H9 (cell line): ENCODE measurements at regions not wholly inside any gene's neighbourhood (a gene's known extent, or its start where the extent isn't known, plus 50 kb on each side); places are given as distances from the start of the nearest gene placed in this dataset.

Experiments
- DNase-seq: peaks from one replicate; pipeline ENCODE4 v3.0.0-alpha.2; 2017
- H2AFZ ChIP-seq: one replicate; pipeline ENCODE4 v1.6.1; 2013; ENCODE audit warnings: mild to moderate bottlenecking, low read length, control low read depth, moderate library complexity
- H2AK5ac ChIP-seq: 2 replicates; pipeline ENCODE4 v1.6.1; 2013; ENCODE audit warnings: low read length, control low read depth, mixed read lengths; ENCODE audit not compliant: insufficient read length
- H2BK120ac ChIP-seq: one replicate; pipeline ENCODE4 v1.6.1; 2013; ENCODE audit warnings: low read depth, mild to moderate bottlenecking, low read length, control low read depth, inconsistent platforms; ENCODE audit not compliant: poor library complexity, severe bottlenecking
- H2BK12ac ChIP-seq: 2 replicates; pipeline ENCODE4 v1.6.1; 2013; ENCODE audit warnings: low read length, control low read depth, mixed read lengths, low read depth; ENCODE audit not compliant: insufficient read length
- H2BK15ac ChIP-seq: 2 replicates; pipeline ENCODE4 v1.6.1; 2013; ENCODE audit warnings: low read depth, low read length, control low read depth
- H2BK20ac ChIP-seq: one replicate; pipeline ENCODE4 v1.6.1; 2013; ENCODE audit warnings: low read depth, mild to moderate bottlenecking, low read length, control low read depth, inconsistent platforms; ENCODE audit not compliant: poor library complexity, severe bottlenecking
- H2BK5ac ChIP-seq: 2 replicates; pipeline ENCODE4 v1.6.1; 2013; ENCODE audit warnings: low read length, control low read depth, mixed read lengths; ENCODE audit not compliant: insufficient read length
- H3K14ac ChIP-seq: 2 replicates; pipeline ENCODE4 v1.6.1; 2013; ENCODE audit warnings: low read length, control low read depth; ENCODE audit not compliant: insufficient read depth
- H3K18ac ChIP-seq: 2 replicates; pipeline ENCODE4 v1.6.1; 2013; ENCODE audit warnings: low read depth, mild to moderate bottlenecking, mixed read lengths, low read length, control low read depth; ENCODE audit not compliant: insufficient read length
- H3K23ac ChIP-seq: 2 replicates; pipeline ENCODE4 v1.6.1; 2013; ENCODE audit warnings: low read length, control low read depth, mixed read lengths, low read depth; ENCODE audit not compliant: insufficient read length
- H3K23me2 ChIP-seq: 2 replicates; pipeline ENCODE4 v1.6.1; 2013; ENCODE audit warnings: low read depth, mild to moderate bottlenecking, mixed read lengths, low read length, control low read depth; ENCODE audit not compliant: insufficient read length, poor library complexity, severe bottlenecking
- H3K27ac ChIP-seq: 2 replicates; pipeline ENCODE4 v1.5.1; 2013; ENCODE audit warnings: low read length, control low read depth, mixed read lengths, low read depth; ENCODE audit not compliant: insufficient read length
- H3K27me3 ChIP-seq: 2 replicates; pipeline ENCODE4 v1.6.1; 2013; ENCODE audit warnings: low read length, control low read depth, inconsistent platforms; ENCODE audit not compliant: insufficient read depth
- H3K4ac ChIP-seq: 2 replicates; pipeline ENCODE4 v1.6.1; 2013; ENCODE audit warnings: low read depth, mild to moderate bottlenecking, control low read depth, inconsistent platforms, low read length, moderate library complexity
- H3K4me1 ChIP-seq: 2 replicates; pipeline ENCODE4 v1.6.1; 2013; ENCODE audit warnings: low read length, control low read depth, inconsistent platforms; ENCODE audit not compliant: insufficient read depth
- H3K4me2 ChIP-seq: 2 replicates; pipeline ENCODE4 v1.6.1; 2013; ENCODE audit warnings: low read length, control low read depth, mixed read lengths; ENCODE audit not compliant: insufficient read length, insufficient read depth
- H3K56ac ChIP-seq: 2 replicates; pipeline ENCODE4 v1.6.1; 2013; ENCODE audit warnings: low read depth, mild to moderate bottlenecking, mixed read lengths, low read length, control low read depth; ENCODE audit not compliant: insufficient read length
- H3K79me1 ChIP-seq: 2 replicates; pipeline ENCODE4 v1.6.1; 2013; ENCODE audit warnings: low read depth, mild to moderate bottlenecking, moderate library complexity, low read length, control low read depth, inconsistent platforms; ENCODE audit not compliant: insufficient read depth, poor library complexity, severe bottlenecking
- H3K79me2 ChIP-seq: 2 replicates; pipeline ENCODE4 v1.6.1; 2013; ENCODE audit warnings: low read length, control low read depth, inconsistent platforms; ENCODE audit not compliant: insufficient read depth
- H3K9ac ChIP-seq: 2 replicates; pipeline ENCODE4 v1.6.1; 2013; ENCODE audit warnings: low read length, control low read depth, mixed read lengths; ENCODE audit not compliant: insufficient read length; ENCODE audit errors: extremely low read depth
- H3K9me3 ChIP-seq: one replicate; pipeline ENCODE4 v1.6.1; 2013; ENCODE audit warnings: low read depth, low read length, inconsistent platforms; ENCODE audit not compliant: control insufficient read depth
- H3T11ph ChIP-seq: one replicate; pipeline ENCODE4 v1.6.1; 2013; ENCODE audit warnings: mild to moderate bottlenecking, low read length, control low read depth, inconsistent platforms
- H4K20me1 ChIP-seq: one replicate; pipeline ENCODE4 v1.6.1; 2013; ENCODE audit not compliant: control insufficient read depth, insufficient read length, insufficient read depth
- H4K5ac ChIP-seq: 2 replicates; pipeline ENCODE4 v1.6.1; 2013; ENCODE audit warnings: low read depth, mild to moderate bottlenecking, mixed read lengths, low read length, control low read depth; ENCODE audit not compliant: insufficient read length
- H4K8ac ChIP-seq: replicated peaks from 2 replicates; pipeline ENCODE4 v1.6.1; 2013; ENCODE audit warnings: low read length, control low read depth, mixed read lengths, low read depth; ENCODE audit not compliant: insufficient read length
- H4K91ac ChIP-seq: 2 replicates; pipeline ENCODE4 v1.6.1; 2013; ENCODE audit warnings: low read depth, mild to moderate bottlenecking, moderate library complexity, mixed read lengths, low read length, control low read depth; ENCODE audit not compliant: insufficient read length
- H3K27ac Mint-ChIP-seq, 3 experiments: 2 replicates in 2 of 3; 3 replicates in 1 of 3; pipeline ENCODE4 v1.8.0; 2020 to 2021; ENCODE audit warnings: mixed read lengths in 3 of 3, mild to moderate bottlenecking in 1 of 3, moderate library complexity in 1 of 3
- H3K27me3 Mint-ChIP-seq: 2 replicates; pipeline ENCODE4 v1.8.0; 2021; ENCODE audit warnings: low read depth, mild to moderate bottlenecking, moderate library complexity, mixed read lengths
- H3K36me3 Mint-ChIP-seq, 3 experiments: 2 replicates in 2 of 3; 3 replicates in 1 of 3; pipeline ENCODE4 v1.8.0; 2020 to 2021; ENCODE audit warnings: low read depth in 3 of 3, mixed read lengths in 3 of 3; ENCODE audit not compliant: insufficient read depth in 1 of 3
- H3K4me1 Mint-ChIP-seq, 2 experiments: 2 replicates each; pipeline ENCODE4 v1.8.0; 2020; ENCODE audit warnings: mixed read lengths in 2 of 2
- H3K4me3 Mint-ChIP-seq, 2 experiments: 2 replicates in 1 of 2; 3 replicates in 1 of 2; pipeline ENCODE4 v1.8.0; 2020 to 2021; ENCODE audit warnings: mild to moderate bottlenecking in 2 of 2, mixed read lengths in 2 of 2, moderate library complexity in 1 of 2
- H3K9me3 Mint-ChIP-seq, 2 experiments: 2 replicates in 1 of 2; 3 replicates in 1 of 2; pipeline ENCODE4 v1.8.0; 2020; ENCODE audit warnings: mild to moderate bottlenecking in 2 of 2, mixed read lengths in 2 of 2, moderate library complexity in 1 of 2
- WGBS: extraction: QIAGEN DNeasy Blood & Tissue Kit; methylation state at CpG from one replicate; pipeline ENCODE4 v1.1.7; 2013; ENCODE audit warnings: missing lambda C conversion rate, low lambda C conversion rate, mixed read lengths; ENCODE audit not compliant: insufficient read length; ENCODE audit errors: extremely low coverage; 5-methylcytosine and 5-hydroxymethylcytosine counted together
- TF ChIP-seq, protein P1 (sequence below): fragments of 200-600 bp; sonication (generic); conservative IDR thresholded peaks from 3 replicates; pipeline ENCODE4 v1.8.0; 2021; ENCODE audit warnings: antibody characterized with exemption, mild to moderate bottlenecking

DNA sequence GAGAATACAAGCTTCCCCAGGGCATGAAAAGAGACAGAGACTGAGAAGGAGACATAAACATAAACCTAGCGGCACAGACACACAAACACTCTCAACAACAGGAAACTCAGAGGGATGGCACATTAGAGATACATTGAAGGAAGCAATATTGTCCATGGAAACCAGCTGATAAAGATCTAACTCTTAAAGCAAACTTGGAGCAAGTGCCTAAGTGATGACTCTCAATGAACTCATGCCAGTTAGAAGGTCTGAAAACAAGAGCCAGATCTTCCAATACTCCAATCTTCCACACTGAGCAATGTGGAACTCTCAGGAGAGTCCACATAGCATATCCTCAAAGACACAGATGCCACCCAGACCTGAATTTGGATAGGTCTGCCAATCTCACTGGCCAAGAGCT, 168.8 kb upstream of the ISX start:
- Histone ChIP-seq H2AFZ (no peak overlapping the region), H3K9ac (no peak overlapping the region), H3K79me1 (no peaks in the 10 kb centered on the region), H3K4ac (no peak overlapping the region), H2BK15ac (no peak overlapping the region), H2BK120ac (no peak overlapping the region), H3K27ac (no peak overlapping the region), H3K14ac (no peak overlapping the region), H3K9me3 (no peaks in the 10 kb centered on the region), H3K56ac (no peak overlapping the region), H3T11ph (no peak overlapping the region), H4K8ac (no peak overlapping the region), H2AK5ac (no peak overlapping the region), H3K27me3 (no peaks in the 10 kb centered on the region), H2BK5ac (no peak overlapping the region), H4K20me1 (no peaks in the 10 kb centered on the region), H2BK20ac (no peak overlapping the region), H3K23me2 (no peaks in the 10 kb centered on the region), H4K5ac (no peak overlapping the region), H2BK12ac (no peak overlapping the region), H3K18ac (no peak overlapping the region), H3K23ac (no peak overlapping the region), H4K91ac (no peak overlapping the region), H3K79me2 (no peaks in the 10 kb centered on the region), H3K4me1 (no peaks in the 10 kb centered on the region), H3K4me2 (no peak overlapping the region)
- Mint-ChIP-seq H3K4me1 (no peaks in the 10 kb centered on the region), H3K9me3 (no peaks in the 10 kb centered on the region), H3K27ac (no peak overlapping the region), H3K4me3 (no peak overlapping the region; a peak in 1 of 5 replicates), H3K27me3 (peaks cover 13% of the 10 kb centered on the region), H3K36me3 (no peaks in the 10 kb centered on the region)
- no CpG with 5 or more reads among the region's 1 CpG for WGBS
- TF ChIP-seq, protein P1, sequence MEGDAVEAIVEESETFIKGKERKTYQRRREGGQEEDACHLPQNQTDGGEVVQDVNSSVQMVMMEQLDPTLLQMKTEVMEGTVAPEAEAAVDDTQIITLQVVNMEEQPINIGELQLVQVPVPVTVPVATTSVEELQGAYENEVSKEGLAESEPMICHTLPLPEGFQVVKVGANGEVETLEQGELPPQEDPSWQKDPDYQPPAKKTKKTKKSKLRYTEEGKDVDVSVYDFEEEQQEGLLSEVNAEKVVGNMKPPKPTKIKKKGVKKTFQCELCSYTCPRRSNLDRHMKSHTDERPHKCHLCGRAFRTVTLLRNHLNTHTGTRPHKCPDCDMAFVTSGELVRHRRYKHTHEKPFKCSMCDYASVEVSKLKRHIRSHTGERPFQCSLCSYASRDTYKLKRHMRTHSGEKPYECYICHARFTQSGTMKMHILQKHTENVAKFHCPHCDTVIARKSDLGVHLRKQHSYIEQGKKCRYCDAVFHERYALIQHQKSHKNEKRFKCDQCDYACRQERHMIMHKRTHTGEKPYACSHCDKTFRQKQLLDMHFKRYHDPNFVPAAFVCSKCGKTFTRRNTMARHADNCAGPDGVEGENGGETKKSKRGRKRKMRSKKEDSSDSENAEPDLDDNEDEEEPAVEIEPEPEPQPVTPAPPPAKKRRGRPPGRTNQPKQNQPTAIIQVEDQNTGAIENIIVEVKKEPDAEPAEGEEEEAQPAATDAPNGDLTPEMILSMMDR, result no peak
- no peak for DNase-seq
